ENCODE measurements at regions not wholly inside any gene's neighbourhood (a gene's known extent, or its start where the extent isn't known, plus 50 kb on each side); places are given as distances from the start of the nearest gene placed in this dataset.

GRCh38 chr10:100655326-100655759 lies 90.0 kb upstream of the PAX2 start:
- H3K4me3 ChIP-seq (ENCODE audit: low read depth, low read length), result no peak overlapping the region
- POLR2A ChIA-PET, result no interaction called here
- H3K27ac ChIP-seq (ENCODE audit: extremely low read depth, low read depth, low read length), result peak overlapping the region; percentile 90
- H3K36me3 ChIP-seq (ENCODE audit: control insufficient read depth in 2 of 2, insufficient read depth in 1 of 2, low read length in 2 of 2), result no peaks in the 10 kb centered on the region
- CTCF ChIA-PET, result no interaction called here
- H3K9me3 ChIP-seq (ENCODE audit: control insufficient read depth, insufficient read depth, low read depth, low read length), result no peaks in the 10 kb centered on the region
- H3K4me1 ChIP-seq (ENCODE audit: control insufficient read depth, insufficient read depth, low read length), result peaks cover 9% of the 10 kb centered on the region
- TF ChIP-seq SP3 (tag by site-specific recombination; IDR thresholded peaks at IDR 0.05), result no peak
- no peak for TF ChIP-seq ZNF350 (tag by site-specific recombination; IDR thresholded peaks at IDR 0.05)
- TF ChIP-seq MZF1 (tag by site-specific recombination; IDR thresholded peaks at IDR 0.05; ENCODE audit: borderline replicate concordance), result no peak
- peak; percentile 14; the same call in 1 of the 2 replicates for TF ChIP-seq ZNF2 (tag by site-specific recombination; IDR thresholded peaks at IDR 0.05)
- no peak for TF ChIP-seq ZNF501 (tag by site-specific recombination; IDR thresholded peaks at IDR 0.05)
- TF ChIP-seq SCRT2 (tag by site-specific recombination; IDR thresholded peaks at IDR 0.05), result no peak
- TF ChIP-seq, protein P1, sequence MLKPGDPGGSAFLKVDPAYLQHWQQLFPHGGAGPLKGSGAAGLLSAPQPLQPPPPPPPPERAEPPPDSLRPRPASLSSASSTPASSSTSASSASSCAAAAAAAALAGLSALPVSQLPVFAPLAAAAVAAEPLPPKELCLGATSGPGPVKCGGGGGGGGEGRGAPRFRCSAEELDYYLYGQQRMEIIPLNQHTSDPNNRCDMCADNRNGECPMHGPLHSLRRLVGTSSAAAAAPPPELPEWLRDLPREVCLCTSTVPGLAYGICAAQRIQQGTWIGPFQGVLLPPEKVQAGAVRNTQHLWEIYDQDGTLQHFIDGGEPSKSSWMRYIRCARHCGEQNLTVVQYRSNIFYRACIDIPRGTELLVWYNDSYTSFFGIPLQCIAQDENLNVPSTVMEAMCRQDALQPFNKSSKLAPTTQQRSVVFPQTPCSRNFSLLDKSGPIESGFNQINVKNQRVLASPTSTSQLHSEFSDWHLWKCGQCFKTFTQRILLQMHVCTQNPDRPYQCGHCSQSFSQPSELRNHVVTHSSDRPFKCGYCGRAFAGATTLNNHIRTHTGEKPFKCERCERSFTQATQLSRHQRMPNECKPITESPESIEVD (tag by site-specific recombination; IDR thresholded peaks at IDR 0.05), result peak; percentile 100
- TF ChIP-seq ZNF548 (tag by site-specific recombination; IDR thresholded peaks at IDR 0.05), result no peak
- TF ChIP-seq ZNF335 (tag by site-specific recombination; conservative IDR thresholded peaks at IDR 0.05), result peak; percentile 84; the same call in 1 of the 2 replicates
- no peak for TF ChIP-seq ZFP69B (tag by site-specific recombination; IDR thresholded peaks at IDR 0.05)
- no peak for TF ChIP-seq ZNF510 (tag by site-specific recombination; IDR thresholded peaks at IDR 0.05; ENCODE audit: insufficient replicate concordance)
- peak; percentile 33; the same call in 1 of the 2 replicates for TF ChIP-seq BCL6B (tag by site-specific recombination; IDR thresholded peaks at IDR 0.05)
- no peak for TF ChIP-seq KLF1 (tag by site-specific recombination; IDR thresholded peaks at IDR 0.05)
- TF ChIP-seq, protein P2, sequence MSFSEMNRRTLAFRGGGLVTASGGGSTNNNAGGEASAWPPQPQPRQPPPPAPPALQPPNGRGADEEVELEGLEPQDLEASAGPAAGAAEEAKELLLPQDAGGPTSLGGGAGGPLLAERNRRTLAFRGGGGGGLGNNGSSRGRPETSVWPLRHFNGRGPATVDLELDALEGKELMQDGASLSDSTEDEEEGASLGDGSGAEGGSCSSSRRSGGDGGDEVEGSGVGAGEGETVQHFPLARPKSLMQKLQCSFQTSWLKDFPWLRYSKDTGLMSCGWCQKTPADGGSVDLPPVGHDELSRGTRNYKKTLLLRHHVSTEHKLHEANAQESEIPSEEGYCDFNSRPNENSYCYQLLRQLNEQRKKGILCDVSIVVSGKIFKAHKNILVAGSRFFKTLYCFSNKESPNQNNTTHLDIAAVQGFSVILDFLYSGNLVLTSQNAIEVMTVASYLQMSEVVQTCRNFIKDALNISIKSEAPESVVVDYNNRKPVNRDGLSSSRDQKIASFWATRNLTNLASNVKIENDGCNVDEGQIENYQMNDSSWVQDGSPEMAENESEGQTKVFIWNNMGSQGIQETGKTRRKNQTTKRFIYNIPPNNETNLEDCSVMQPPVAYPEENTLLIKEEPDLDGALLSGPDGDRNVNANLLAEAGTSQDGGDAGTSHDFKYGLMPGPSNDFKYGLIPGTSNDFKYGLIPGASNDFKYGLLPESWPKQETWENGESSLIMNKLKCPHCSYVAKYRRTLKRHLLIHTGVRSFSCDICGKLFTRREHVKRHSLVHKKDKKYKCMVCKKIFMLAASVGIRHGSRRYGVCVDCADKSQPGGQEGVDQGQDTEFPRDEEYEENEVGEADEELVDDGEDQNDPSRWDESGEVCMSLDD (tag by site-specific recombination; IDR thresholded peaks at IDR 0.05), result no peak
- TF ChIP-seq ZNF423 (tag by site-specific recombination; IDR thresholded peaks at IDR 0.05), result peak; percentile 5; the same call in 1 of the 2 replicates
- TF ChIP-seq ZNF747 (tag by site-specific recombination; IDR thresholded peaks at IDR 0.05), result no peak
- peak; percentile 3; the same call in 1 of the 2 replicates for TF ChIP-seq ATF2 (tag by site-specific recombination; IDR thresholded peaks at IDR 0.05; ENCODE audit: low read depth)
- TF ChIP-seq REST (tag by site-specific recombination; IDR thresholded peaks at IDR 0.05), result no peak
- TF ChIP-seq, protein P3, sequence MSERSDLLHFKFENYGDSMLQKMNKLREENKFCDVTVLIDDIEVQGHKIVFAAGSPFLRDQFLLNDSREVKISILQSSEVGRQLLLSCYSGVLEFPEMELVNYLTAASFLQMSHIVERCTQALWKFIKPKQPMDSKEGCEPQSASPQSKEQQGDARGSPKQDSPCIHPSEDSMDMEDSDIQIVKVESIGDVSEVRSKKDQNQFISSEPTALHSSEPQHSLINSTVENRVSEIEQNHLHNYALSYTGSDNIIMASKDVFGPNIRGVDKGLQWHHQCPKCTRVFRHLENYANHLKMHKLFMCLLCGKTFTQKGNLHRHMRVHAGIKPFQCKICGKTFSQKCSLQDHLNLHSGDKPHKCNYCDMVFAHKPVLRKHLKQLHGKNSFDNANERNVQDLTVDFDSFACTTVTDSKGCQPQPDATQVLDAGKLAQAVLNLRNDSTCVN (tag by site-specific recombination; optimal IDR thresholded peaks at IDR 0.05), result no peak
- TF ChIP-seq, protein P4, sequence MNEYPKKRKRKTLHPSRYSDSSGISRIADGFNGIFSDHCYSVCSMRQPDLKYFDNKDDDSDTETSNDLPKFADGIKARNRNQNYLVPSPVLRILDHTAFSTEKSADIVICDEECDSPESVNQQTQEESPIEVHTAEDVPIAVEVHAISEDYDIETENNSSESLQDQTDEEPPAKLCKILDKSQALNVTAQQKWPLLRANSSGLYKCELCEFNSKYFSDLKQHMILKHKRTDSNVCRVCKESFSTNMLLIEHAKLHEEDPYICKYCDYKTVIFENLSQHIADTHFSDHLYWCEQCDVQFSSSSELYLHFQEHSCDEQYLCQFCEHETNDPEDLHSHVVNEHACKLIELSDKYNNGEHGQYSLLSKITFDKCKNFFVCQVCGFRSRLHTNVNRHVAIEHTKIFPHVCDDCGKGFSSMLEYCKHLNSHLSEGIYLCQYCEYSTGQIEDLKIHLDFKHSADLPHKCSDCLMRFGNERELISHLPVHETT (tag by site-specific recombination; IDR thresholded peaks at IDR 0.05), result no peak
- TF ChIP-seq ZNF184 (tag by site-specific recombination; IDR thresholded peaks at IDR 0.05), result 0 out of 2 replicates have a peak, but pooled peaks have one; percentile 48
- TF ChIP-seq ZFHX2 (tag by site-specific recombination; conservative IDR thresholded peaks at IDR 0.05), result peak; percentile 19
- TF ChIP-seq ZNF398 (tag by site-specific recombination; IDR thresholded peaks at IDR 0.05), result no peak

All from HEK293 (cell line).